GM18907 (cell line): ENCODE measurements at regions not wholly inside any gene's neighbourhood (a gene's known extent, or its start where the extent isn't known, plus 50 kb on each side); places are given as distances from the start of the nearest gene placed in this dataset.

Experiments
- ATAC-seq: cut with Tn5 transposase; IDR thresholded peaks from one replicate; pipeline ENCODE4 v1.9.1; 2021; ENCODE audit warnings: mild to moderate bottlenecking, moderate library complexity; ENCODE audit not compliant: unreplicated experiment

DNA sequence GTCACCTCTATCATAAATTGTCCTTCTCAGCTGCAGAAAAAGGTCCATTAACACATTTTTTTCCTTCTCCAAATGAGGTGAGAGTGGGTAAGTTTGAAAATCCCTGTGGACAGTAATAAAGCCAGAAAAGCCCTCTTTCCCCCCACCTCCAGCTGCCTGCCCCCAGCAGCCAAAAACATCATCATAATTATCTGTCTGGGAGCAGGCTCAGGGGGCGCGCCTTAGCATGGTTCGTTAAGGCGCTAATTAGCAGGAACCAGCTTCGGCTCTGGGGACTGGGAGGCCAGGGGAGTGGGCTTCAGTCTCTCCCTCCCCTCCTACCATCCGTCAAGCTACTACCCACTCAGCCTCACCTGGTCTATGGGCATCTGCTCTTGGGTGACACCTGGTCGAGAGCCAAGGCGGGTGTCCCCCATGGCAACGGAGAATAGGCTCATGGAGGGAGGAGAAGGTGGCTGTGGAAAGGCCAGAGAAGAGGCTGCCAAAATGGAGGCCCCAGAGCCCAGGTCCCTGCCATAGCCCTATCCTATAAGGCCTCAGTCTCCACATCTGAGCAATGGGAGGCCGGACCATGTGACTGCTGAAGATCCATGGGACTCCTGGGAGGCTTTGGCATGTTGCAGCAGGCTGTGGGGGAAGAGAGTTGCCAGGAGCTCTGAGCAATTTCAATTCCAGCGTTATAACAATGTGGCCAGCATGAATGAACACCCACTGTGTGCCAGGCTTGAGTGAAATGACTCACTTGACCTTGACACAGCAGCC is 140.1 kb upstream of the LINGO1 start:
- ATAC-seq, result no peak

DNA sequence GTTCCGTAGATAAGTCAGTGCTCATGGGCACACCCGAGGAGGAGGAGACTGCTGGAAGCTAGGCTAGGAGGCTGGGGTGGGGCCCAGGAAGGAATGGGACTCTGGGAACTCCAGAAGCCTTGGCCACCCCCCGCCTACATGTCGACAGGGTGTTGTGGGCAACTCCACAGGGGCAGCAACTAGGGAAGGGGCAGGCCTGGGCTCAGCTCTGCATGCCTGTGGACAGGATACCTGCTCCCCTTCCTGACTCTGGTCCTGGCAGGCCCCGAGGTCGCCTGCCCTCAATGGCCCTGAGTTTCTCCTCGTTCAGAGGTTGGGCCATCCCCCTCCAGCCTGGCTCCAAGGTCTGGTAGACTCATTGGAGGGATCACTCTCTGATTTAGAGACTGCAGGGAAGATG is 138.9 kb upstream of the LINGO1 start:
- ATAC-seq, result no peak

- no peak for ATAC-seq
These were observed 137.0 kb upstream of the LINGO1 start for GRCh38 chr15:77769700-77770099.

DNA sequence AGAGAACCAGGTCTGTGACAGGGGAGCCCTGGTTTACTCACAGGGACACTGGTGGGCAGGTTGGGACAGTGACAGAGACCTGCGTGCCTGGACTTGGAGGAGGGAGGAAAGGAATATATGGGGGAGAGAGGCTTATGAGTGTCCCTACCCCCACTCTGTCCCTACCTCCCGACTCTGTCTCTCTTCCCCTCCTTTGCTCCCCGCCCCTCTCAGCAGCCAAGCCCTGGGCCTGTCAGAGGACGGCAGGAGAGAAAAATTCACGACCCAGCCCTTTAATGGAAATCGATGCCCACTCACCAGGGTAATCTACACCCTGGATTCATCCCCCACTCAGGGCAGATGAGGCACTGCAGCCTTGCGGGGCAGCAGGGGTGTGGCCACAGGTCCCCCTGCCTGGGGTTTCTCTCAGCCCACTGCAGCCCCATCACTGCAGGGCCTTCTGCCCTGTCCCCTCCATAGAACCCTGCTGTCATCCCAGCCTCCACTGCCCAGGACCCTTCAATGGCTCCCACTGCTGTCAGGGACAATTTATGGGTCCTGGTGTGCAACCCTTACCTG is 135.9 kb upstream of the LINGO1 start:
- ATAC-seq, result no peak

GRCh38 chr15:77768107-77768506 is 135.4 kb upstream of the LINGO1 start:
- no peak for ATAC-seq

- ATAC-seq, result no peak
These were observed 131.4 kb upstream of the LINGO1 start for GRCh38 chr15:77764095-77764494.

DNA sequence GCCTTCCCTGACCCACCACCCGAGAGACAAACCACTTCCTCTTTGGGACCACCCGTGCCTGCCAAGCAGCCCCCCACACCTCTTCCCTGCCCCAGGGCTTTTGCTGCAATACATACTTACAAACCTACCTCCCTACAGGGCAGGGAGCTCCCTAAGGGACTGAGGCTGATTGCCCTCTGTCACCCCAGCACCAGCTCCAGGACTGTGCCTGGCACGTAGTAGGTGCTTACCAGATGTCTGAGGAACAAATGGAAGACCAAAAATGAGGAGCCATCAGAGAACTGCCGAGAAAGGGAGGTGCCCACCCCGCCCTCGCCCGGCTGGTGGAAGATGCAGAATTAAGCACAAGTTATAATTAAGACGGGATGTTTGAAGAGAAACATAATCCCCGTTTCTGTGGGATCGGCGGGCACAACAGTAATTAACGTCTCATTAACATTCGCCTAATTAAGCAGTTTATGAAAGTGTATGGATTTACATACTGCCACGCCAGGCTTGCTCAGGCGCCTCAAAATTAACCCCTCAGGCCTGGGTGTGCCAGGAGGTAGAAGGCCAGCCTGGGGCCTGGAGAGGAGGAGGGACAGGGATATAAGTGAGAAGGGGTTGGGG is 130.1 kb upstream of the LINGO1 start:
- no peak for ATAC-seq

GRCh38 chr15:77759896-77760592 is 127.3 kb upstream of the LINGO1 start:
- no peak for ATAC-seq

GRCh38 chr15:77753939-77754338 is 121.2 kb upstream of the LINGO1 start:
- no peak for ATAC-seq

DNA sequence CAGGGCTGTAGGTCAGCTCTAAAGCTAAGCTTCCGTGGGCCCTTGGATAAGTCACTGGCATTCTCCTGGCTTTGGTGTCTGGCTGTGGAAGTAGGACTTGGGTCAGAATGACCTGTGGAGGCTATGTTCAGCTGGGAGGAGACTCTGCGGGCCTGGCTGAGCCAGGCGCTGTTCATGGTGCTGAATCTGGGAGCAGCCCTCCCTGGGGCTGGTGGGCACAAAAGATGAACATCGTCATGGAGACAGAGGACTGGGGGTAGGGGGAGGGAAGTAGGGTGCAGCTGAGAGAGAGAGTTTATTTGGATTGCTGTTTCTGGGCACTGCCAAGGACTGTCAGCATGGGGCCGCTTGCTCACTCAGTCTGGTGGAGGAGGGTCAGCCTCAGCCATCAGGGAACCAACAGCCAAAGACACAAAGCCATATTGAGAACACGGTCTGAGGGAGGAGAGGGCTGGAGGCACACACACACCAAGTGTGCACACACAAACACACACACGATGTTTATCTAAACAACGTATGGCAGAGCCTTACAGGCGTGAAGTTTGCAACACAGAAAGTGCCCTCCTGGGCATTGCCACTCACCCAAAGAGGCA is 120.7 kb upstream of the LINGO1 start:
- ATAC-seq, result no peak

DNA sequence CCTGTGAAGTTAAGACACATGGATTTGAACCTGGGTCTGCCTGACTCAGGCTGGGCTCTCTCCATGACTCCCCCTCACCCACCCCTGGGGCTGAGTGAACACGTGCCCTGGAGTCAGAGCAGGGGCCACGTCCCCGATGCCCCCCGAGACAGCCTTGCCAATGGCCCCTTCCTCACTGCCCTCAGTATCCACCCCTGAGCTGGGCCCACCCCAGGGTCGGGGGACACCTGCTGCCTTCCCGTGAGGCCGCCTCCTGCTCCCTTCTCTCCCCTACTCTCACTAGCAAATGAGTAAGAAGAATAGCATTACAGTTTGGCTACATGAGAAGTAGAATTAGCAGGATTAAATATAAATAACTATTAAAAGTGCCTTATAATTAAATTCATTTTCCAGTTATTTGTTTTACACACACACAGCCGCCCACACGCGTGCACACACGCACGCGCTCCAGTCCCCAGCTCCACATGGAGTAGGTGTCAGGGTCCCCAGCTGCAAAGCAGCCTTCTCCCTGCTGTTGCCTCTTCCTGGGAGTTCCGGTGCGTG is 117.4 kb upstream of the LINGO1 start:
- ATAC-seq, result no peak

DNA sequence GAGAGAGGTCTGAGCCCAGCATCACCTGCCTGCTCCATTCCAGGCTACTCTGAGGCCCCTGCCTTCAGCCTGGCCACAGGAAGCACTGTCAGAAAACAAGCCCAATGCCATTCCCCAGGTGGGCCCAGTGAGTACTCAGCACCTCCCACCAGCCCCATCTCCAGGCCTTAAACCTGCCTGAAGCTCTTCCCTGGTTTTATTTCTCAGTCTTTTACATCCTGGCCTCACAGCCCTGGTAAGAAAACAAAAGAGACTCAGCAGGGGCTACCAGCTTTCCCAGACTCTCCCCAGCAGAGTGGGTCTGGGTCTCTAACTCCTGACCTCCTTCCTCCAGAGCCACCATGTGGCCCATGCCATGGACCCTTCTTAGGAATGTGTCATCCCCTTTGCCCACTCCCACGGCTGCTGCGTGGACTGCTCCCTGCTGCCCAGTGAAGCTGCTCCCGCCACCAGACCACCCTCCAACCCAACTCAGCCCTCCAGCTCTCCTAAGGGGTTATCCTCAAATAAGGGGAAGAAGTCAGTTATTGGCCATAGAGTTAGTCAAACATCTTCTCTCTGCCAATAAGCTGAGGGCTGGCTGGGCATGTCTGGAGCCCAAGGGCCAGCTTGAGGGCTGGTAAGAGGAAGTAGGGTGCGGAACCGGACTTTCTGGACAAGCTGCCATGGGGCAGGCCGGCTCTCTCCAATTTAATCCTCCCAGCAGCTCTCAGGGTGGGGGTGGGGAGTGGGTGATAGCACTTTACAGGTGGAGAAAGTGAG is 116.7 kb upstream of the LINGO1 start:
- no peak for ATAC-seq

DNA sequence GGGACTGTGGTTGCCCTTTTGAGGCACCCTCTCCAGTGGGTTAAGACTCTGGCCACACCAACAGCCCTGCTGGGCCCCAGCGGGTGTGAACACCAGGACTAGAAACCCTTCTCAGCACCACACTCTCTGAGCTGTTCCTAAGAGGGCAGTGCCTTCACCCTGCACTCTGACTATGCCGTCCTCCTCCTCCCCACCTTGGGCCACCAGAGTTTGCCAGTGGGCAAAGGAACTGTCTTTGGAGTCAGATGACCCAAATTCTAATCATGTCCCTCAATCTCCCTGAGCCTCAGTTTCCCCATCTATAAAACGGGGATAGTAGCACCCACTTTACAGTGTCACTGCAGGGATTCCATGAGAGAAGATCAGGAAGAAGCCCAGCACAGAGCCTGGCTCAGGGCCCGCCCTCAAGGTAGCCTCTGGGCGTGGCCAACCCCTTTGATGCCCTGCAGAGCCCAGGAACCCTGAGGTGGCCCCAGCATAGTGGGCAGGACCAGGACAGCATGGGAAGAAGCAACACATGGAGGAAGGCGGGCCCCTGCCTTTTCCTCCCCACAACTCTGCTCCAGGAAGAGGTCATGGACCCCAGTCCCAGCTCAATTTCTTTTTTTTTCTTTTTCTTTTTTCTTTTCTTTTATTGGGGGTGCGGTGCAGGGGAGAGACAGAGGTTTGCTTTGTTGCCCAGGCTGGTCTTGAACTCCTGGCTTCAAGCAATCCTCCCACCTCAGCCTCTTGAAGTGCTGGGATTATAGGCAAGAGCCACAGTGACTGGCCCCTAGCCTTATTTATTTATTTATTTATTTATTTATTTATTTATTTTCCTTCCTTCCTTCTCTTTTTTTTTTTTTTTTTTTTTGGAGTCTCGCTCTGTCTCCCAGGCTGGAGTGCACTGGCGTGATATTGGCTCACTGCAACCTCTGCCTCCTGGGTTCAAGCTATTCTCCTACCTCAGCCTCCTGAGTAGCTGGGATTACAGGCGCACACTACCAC is 115.7 kb upstream of the LINGO1 start:
- ATAC-seq, result no peak

- no peak for ATAC-seq
These were observed 114.7 kb upstream of the LINGO1 start for GRCh38 chr15:77747175-77748077.

DNA sequence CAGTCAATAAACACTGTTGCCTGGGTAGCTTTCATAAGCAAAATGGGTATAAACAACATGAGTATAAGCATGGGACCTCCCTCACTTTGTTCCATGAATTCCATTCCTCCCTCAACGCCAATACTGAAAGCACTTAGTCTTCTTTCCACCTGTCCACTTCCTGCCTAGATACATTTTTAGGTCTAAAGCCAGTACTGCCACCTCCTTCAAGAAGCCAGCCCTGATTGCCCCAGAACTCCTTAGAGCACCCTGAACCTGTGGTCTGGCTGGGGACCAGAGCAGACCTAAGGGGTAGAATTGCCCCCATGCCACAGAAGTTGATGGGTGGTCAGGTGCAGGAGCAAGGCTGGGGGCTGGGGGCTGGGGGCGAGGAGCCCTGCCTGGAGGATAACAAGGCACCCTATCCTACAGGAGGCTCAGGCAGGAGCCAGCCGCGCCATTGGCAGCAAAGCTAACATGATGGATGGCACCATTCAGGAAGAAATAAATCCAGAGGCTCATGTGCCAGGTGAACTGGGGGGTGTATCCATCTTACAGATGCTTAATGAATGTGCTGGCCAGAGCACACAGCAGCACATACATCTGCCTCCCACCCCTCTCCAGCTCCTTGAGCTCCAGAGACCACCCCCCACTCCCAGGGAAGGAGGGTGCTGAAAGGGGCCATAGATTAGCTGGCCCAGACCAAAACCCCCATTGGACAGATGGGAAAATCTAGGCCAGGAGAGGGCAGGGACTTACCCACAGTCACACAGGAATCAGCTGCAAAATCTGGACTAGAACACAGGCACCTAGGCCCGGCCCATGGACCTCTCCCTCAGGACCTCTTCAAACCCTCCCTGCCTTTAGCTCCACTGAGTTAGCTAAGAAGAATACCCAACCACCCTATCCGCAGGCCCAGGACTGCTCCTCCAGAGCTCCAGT is 113.8 kb upstream of the LINGO1 start:
- ATAC-seq, result no peak

GRCh38 chr15:77744398-77744797 is 111.7 kb upstream of the LINGO1 start:
- no peak for ATAC-seq

GRCh38 chr15:77742570-77742969 is 109.9 kb upstream of the LINGO1 start:
- ATAC-seq, result no peak
